ENCODE measurements at regions not wholly inside any gene's neighbourhood (a gene's known extent, or its start where the extent isn't known, plus 50 kb on each side); places are given as distances from the start of the nearest gene placed in this dataset.

DNA sequence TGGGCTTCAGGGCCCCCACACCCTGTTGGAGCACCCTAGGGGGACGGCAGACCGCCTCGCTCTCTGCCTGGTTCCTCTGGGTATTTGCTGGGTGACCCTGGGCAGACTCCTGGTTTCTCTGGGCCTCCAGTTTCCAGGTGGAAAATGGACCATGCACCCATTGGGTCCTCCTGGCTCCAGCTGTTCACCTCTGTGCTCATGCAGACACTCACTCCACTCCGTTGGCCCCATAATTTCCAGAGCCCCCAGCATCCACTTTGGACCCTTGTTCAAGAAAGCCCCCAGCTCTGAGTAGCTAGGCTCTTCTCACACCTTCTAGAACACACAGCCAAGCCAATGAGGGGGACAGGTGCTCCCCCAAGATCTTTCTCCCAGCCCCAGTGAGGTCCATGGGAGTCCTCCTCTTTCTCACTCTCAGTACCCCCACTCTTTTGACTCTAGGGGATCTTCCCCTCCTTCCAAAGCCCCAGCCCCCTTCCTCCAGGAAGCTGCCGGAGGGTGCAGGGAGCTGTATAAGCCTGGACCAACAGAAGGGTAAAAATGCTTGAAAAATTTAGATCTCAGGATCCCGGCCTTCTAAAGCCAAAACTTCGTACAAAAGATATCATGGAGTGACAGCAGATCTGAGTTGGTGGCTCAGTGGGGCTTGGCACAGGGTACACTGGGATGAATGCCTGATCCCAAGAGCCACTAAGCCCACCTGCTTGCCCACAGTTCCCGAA, 174.8 kb upstream of the RTL1 start:
- Histone ChIP-seq H3K4me2 (ENCODE audit: low read length) (no peak overlapping the region), H3K36me3 (ENCODE audit: insufficient read depth, low read length) (no peaks in the 10 kb centered on the region), H2AFZ (ENCODE audit: low read depth, low read length) (no peak overlapping the region), H3F3A (ENCODE audit: insufficient read depth, low read length, poor library complexity, severe bottlenecking) (no peaks in the 10 kb centered on the region), H3K27ac (ENCODE audit: low read length) (no peak overlapping the region), H3K9me3 (ENCODE audit: low read length) (no peaks in the 10 kb centered on the region), H4K20me1 (ENCODE audit: insufficient read depth) (no peaks in the 10 kb centered on the region), H3K27me3 (ENCODE audit: insufficient read depth, low read depth, low read length) (no peaks in the 10 kb centered on the region), H3K79me2 (replicated peaks; ENCODE audit: insufficient read depth, low read length) (no peaks in the 10 kb centered on the region), H3K9me2 (ENCODE audit: insufficient read depth, low read length) (no peaks in the 10 kb centered on the region), H3K4me3 (ENCODE audit: low read length) (no peak overlapping the region), H3K9ac (ENCODE audit: low read length) (peak overlapping the region; percentile 57)
- TF ChIP-seq SMC3 (conservative IDR thresholded peaks at IDR 0.05; ENCODE audit: poor library complexity) = no peak
- no peak for TF ChIP-seq TAF1 (IDR thresholded peaks at IDR 0.05; ENCODE audit: low read depth)
- TF ChIP-seq MXI1 (conservative IDR thresholded peaks at IDR 0.05; ENCODE audit: poor library complexity, severe bottlenecking) = no peak
- TF ChIP-seq, protein P1, sequence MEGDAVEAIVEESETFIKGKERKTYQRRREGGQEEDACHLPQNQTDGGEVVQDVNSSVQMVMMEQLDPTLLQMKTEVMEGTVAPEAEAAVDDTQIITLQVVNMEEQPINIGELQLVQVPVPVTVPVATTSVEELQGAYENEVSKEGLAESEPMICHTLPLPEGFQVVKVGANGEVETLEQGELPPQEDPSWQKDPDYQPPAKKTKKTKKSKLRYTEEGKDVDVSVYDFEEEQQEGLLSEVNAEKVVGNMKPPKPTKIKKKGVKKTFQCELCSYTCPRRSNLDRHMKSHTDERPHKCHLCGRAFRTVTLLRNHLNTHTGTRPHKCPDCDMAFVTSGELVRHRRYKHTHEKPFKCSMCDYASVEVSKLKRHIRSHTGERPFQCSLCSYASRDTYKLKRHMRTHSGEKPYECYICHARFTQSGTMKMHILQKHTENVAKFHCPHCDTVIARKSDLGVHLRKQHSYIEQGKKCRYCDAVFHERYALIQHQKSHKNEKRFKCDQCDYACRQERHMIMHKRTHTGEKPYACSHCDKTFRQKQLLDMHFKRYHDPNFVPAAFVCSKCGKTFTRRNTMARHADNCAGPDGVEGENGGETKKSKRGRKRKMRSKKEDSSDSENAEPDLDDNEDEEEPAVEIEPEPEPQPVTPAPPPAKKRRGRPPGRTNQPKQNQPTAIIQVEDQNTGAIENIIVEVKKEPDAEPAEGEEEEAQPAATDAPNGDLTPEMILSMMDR (IDR thresholded peaks at IDR 0.05; ENCODE audit: poor library complexity, severe bottlenecking) = no peak
- TF ChIP-seq POLR2AphosphoS5 (IDR thresholded peaks at IDR 0.05) = no peak
- no peak for TF ChIP-seq EZH2 (IDR thresholded peaks at IDR 0.05; ENCODE audit: borderline replicate concordance, insufficient read depth, low read length, poor library complexity, severe bottlenecking)
- TF ChIP-seq, protein P2, sequence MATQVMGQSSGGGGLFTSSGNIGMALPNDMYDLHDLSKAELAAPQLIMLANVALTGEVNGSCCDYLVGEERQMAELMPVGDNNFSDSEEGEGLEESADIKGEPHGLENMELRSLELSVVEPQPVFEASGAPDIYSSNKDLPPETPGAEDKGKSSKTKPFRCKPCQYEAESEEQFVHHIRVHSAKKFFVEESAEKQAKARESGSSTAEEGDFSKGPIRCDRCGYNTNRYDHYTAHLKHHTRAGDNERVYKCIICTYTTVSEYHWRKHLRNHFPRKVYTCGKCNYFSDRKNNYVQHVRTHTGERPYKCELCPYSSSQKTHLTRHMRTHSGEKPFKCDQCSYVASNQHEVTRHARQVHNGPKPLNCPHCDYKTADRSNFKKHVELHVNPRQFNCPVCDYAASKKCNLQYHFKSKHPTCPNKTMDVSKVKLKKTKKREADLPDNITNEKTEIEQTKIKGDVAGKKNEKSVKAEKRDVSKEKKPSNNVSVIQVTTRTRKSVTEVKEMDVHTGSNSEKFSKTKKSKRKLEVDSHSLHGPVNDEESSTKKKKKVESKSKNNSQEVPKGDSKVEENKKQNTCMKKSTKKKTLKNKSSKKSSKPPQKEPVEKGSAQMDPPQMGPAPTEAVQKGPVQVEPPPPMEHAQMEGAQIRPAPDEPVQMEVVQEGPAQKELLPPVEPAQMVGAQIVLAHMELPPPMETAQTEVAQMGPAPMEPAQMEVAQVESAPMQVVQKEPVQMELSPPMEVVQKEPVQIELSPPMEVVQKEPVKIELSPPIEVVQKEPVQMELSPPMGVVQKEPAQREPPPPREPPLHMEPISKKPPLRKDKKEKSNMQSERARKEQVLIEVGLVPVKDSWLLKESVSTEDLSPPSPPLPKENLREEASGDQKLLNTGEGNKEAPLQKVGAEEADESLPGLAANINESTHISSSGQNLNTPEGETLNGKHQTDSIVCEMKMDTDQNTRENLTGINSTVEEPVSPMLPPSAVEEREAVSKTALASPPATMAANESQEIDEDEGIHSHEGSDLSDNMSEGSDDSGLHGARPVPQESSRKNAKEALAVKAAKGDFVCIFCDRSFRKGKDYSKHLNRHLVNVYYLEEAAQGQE (IDR thresholded peaks at IDR 0.05; ENCODE audit: borderline replicate concordance) = no peak
- no peak for TF ChIP-seq RAD21 (conservative IDR thresholded peaks at IDR 0.05)
- TF ChIP-seq EP300 (conservative IDR thresholded peaks at IDR 0.05; ENCODE audit: poor library complexity, severe bottlenecking) = no peak

DNA sequence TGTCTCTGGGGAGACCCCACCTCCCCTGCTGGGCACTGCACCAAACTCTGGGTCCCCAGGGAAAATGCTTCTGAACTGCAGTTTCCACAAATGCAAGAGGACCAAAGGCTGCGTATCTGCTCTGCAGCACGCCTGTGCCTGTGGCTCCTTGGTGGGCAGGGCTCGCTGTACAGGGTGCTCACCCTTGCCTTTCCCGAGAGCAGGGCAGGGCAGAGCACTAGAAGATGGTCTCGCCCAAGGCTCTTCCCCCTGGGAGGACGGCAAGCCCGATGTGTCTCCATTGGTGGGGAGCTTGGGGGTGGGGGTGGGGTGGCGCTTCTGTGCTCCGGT, 175.3 kb upstream of the RTL1 start:
- Histone ChIP-seq H3K4me2 (ENCODE audit: low read length) (no peak overlapping the region), H2AFZ (ENCODE audit: low read depth, low read length) (no peak overlapping the region), H3F3A (ENCODE audit: insufficient read depth, low read length, poor library complexity, severe bottlenecking) (no peaks in the 10 kb centered on the region), H3K79me2 (replicated peaks; ENCODE audit: insufficient read depth, low read length) (no peaks in the 10 kb centered on the region), H3K9me3 (ENCODE audit: low read length) (no peaks in the 10 kb centered on the region), H3K27me3 (ENCODE audit: insufficient read depth, low read depth, low read length) (no peaks in the 10 kb centered on the region), H4K20me1 (ENCODE audit: insufficient read depth) (no peaks in the 10 kb centered on the region), H3K27ac (ENCODE audit: low read length) (no peak overlapping the region), H3K9me2 (ENCODE audit: insufficient read depth, low read length) (no peaks in the 10 kb centered on the region), H3K9ac (ENCODE audit: low read length) (no peak overlapping the region), H3K4me3 (ENCODE audit: low read length) (no peak overlapping the region), H3K36me3 (ENCODE audit: insufficient read depth, low read length) (no peaks in the 10 kb centered on the region)
- TF ChIP-seq RAD21 (conservative IDR thresholded peaks at IDR 0.05) (no peak), POLR2AphosphoS5 (IDR thresholded peaks at IDR 0.05) (no peak)

Data from neural cell (in vitro differentiated cells).